Nephron progenitor cell (in vitro differentiated cells): ENCODE measurements at regions not wholly inside any gene's neighbourhood (a gene's known extent, or its start where the extent isn't known, plus 50 kb on each side); places are given as distances from the start of the nearest gene placed in this dataset.

Experiments
- DNase-seq: peaks from one replicate; pipeline ENCODE4 v3.0.0; 2021
- H3K27ac Mint-ChIP-seq: 2 replicates; pipeline ENCODE4 v1.8.0; 2021; ENCODE audit warnings: mild to moderate bottlenecking, moderate library complexity, mixed read lengths
- H3K27me3 Mint-ChIP-seq: 2 replicates; pipeline ENCODE4 v1.8.0; 2021; ENCODE audit warnings: mild to moderate bottlenecking, low read depth, mixed read lengths; ENCODE audit not compliant: poor library complexity
- H3K36me3 Mint-ChIP-seq: 2 replicates; pipeline ENCODE4 v1.8.0; 2021; ENCODE audit warnings: low read depth, mixed read lengths
- H3K4me1 Mint-ChIP-seq: 2 replicates; pipeline ENCODE4 v1.8.0; 2021; ENCODE audit warnings: mixed read lengths
- H3K4me3 Mint-ChIP-seq: 2 replicates; pipeline ENCODE4 v1.8.0; 2021; ENCODE audit warnings: mild to moderate bottlenecking, moderate library complexity, mixed read lengths
- H3K9me3 Mint-ChIP-seq: 2 replicates; pipeline ENCODE4 v1.8.0; 2021; ENCODE audit warnings: mild to moderate bottlenecking, moderate library complexity, mixed read lengths
- CTCF ChIP-seq: fragments of 200-600 bp; sonication (generic); IDR thresholded peaks from 2 replicates; pipeline ENCODE4 v1.5.0; 2021; ENCODE audit warnings: antibody characterized with exemption

- TF ChIP-seq CTCF, result no peak
- no peak for DNase-seq
- no peaks in the 10 kb centered on the region for H3K9me3 Mint-ChIP-seq
- H3K36me3 Mint-ChIP-seq, result no peaks in the 10 kb centered on the region
- H3K27me3 Mint-ChIP-seq, result peaks cover 29% of the 10 kb centered on the region
- peaks cover 21% of the 10 kb centered on the region for H3K4me1 Mint-ChIP-seq
- H3K27ac Mint-ChIP-seq, result no peak overlapping the region
- H3K4me3 Mint-ChIP-seq, result no peak overlapping the region
These were observed 166.0 kb upstream of the IGSF21 start for GRCh38 chr1:17941431-17942189.

- no peaks in the 10 kb centered on the region for H3K9me3 Mint-ChIP-seq
- H3K4me1 Mint-ChIP-seq, result peaks cover 33% of the 10 kb centered on the region
- H3K36me3 Mint-ChIP-seq, result no peaks in the 10 kb centered on the region
- DNase-seq, result no peak
- H3K4me3 Mint-ChIP-seq, result no peak overlapping the region
- no peak overlapping the region for H3K27ac Mint-ChIP-seq
- H3K27me3 Mint-ChIP-seq, result peaks cover 17% of the 10 kb centered on the region
- no peak for TF ChIP-seq CTCF
These were observed 164.1 kb upstream of the IGSF21 start for GRCh38 chr1:17943506-17943905.

GRCh38 chr1:17944646-17945045 is 163.0 kb upstream of the IGSF21 start:
- Mint-ChIP-seq H3K4me3 (no peak overlapping the region), H3K36me3 (no peaks in the 10 kb centered on the region), H3K27ac (no peak overlapping the region), H3K4me1 (peaks cover 40% of the 10 kb centered on the region), H3K9me3 (no peaks in the 10 kb centered on the region), H3K27me3 (peaks cover 17% of the 10 kb centered on the region)
- no peak for DNase-seq
- no peak for TF ChIP-seq CTCF

GRCh38 chr1:17946434-17946833 is 161.2 kb upstream of the IGSF21 start:
- TF ChIP-seq CTCF, result no peak
- no peak for DNase-seq
- Mint-ChIP-seq H3K4me1 (peaks cover 26% of the 10 kb centered on the region), H3K27me3 (peaks cover 19% of the 10 kb centered on the region), H3K9me3 (no peaks in the 10 kb centered on the region), H3K36me3 (no peaks in the 10 kb centered on the region), H3K4me3 (no peak overlapping the region), H3K27ac (no peak overlapping the region)

GRCh38 chr1:17948594-17948993 is 159.0 kb upstream of the IGSF21 start:
- Mint-ChIP-seq H3K27me3 (peaks cover 23% of the 10 kb centered on the region), H3K4me3 (no peak overlapping the region), H3K9me3 (no peaks in the 10 kb centered on the region), H3K4me1 (peaks cover 44% of the 10 kb centered on the region), H3K27ac (no peak overlapping the region), H3K36me3 (no peaks in the 10 kb centered on the region)
- TF ChIP-seq CTCF, result no peak
- peak; percentile 30 for DNase-seq

GRCh38 chr1:17949511-17949910 is 158.1 kb upstream of the IGSF21 start:
- peaks cover 46% of the 10 kb centered on the region for H3K4me1 Mint-ChIP-seq
- no peaks in the 10 kb centered on the region for H3K9me3 Mint-ChIP-seq
- peaks cover 23% of the 10 kb centered on the region for H3K27me3 Mint-ChIP-seq
- no peak overlapping the region for H3K4me3 Mint-ChIP-seq
- no peak for TF ChIP-seq CTCF
- no peak overlapping the region for H3K27ac Mint-ChIP-seq
- no peaks in the 10 kb centered on the region for H3K36me3 Mint-ChIP-seq
- no peak for DNase-seq
